Ovary (tissue), 3 donors: ENCODE measurements at regions not wholly inside any gene's neighbourhood (a gene's known extent, or its start where the extent isn't known, plus 50 kb on each side); places are given as distances from the start of the nearest gene placed in this dataset.
"Not testable (repeated sequence)": the region's sequence is repeated elsewhere in the genome, so short reads cannot be mapped to it uniquely, and the experiment has no call there.

Experiments used
- EP300 ChIP-seq: sonication (generic); formaldehyde crosslinking; IDR thresholded peaks from one replicate; pipeline ENCODE4 v1.6.1; 2017; ENCODE audit warnings: antibody characterized with exemption
- TF ChIP-seq, protein P1 (sequence below), 3 donors: fragments of 450-650 bp in 2 of 3; fragments of 200-600 bp in 1 of 3; IDR thresholded peaks; one replicate each; pipeline versions ENCODE4 v1.5.1 to v1.8.0; 2016 to 2022; ENCODE audit warnings: antibody characterized with exemption in 3 of 3, mild to moderate bottlenecking in 1 of 3
- donor health status: DM: no; HTN: no; CAD: no.

DNA sequence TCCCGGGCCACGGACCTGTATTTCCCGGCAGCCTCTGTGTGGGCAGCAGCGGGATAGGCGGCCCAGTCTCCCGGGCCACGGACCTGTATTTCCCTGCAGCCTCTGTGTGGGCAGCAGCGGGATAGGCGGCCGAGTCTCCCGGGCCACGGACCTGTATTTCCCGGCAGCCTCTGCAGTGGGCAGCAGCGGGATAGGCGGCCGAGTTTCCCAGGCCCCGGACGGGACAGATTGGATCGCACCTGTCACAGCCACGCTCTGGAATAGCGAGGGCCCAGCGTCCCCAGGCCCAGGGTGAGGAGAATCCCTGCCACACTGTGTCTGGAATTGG, 145.9 kb upstream of the PITRM1 start:
- TF ChIP-seq, protein P1, sequence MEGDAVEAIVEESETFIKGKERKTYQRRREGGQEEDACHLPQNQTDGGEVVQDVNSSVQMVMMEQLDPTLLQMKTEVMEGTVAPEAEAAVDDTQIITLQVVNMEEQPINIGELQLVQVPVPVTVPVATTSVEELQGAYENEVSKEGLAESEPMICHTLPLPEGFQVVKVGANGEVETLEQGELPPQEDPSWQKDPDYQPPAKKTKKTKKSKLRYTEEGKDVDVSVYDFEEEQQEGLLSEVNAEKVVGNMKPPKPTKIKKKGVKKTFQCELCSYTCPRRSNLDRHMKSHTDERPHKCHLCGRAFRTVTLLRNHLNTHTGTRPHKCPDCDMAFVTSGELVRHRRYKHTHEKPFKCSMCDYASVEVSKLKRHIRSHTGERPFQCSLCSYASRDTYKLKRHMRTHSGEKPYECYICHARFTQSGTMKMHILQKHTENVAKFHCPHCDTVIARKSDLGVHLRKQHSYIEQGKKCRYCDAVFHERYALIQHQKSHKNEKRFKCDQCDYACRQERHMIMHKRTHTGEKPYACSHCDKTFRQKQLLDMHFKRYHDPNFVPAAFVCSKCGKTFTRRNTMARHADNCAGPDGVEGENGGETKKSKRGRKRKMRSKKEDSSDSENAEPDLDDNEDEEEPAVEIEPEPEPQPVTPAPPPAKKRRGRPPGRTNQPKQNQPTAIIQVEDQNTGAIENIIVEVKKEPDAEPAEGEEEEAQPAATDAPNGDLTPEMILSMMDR (IDR thresholded peaks at IDR 0.05), result not testable (repeated sequence)
- not testable (repeated sequence) for TF ChIP-seq EP300
